Heart left ventricle (tissue), 13 donors: ENCODE measurements at regions not wholly inside any gene's neighbourhood (a gene's known extent, or its start where the extent isn't known, plus 50 kb on each side); places are given as distances from the start of the nearest gene placed in this dataset.

Experiments used
- POLR2A ChIP-seq, 2 donors: fragments of 450-650 bp; IDR thresholded peaks; one replicate each; pipeline ENCODE4 v1.6.1; 2017; ENCODE audit warnings: antibody characterized with exemption in 2 of 2, mild to moderate bottlenecking in 2 of 2, moderate library complexity in 2 of 2
- TF ChIP-seq, protein P1 (sequence below), 12 donors: fragments of 200-600 bp; sonication (generic) in 4 of 12; IDR thresholded peaks; one replicate each; pipeline versions ENCODE4 v1.5.0 to v1.8.0; 2018 to 2022; ENCODE audit warnings: antibody characterized with exemption in 12 of 12, mild to moderate bottlenecking in 5 of 12
- donor health status: ischemic (EF 13 %, LVEDD 7.1; RV severe dilation, severe dysfunction).
- donor health status: DM: no; HTN: yes; CAD: no.
- donor health status: DM: no; HTN: no; CAD: no.
- donor health status: ischemic (EF 25% LVEDD 6.9; RV normal size, moderate dysfunction).
- donor health status: ischemic (EF 25% LVEDD 5.7; RV mildly dilated, moderate dysfunction).
- donor health status: ischemic (EF 35%, LVEDD 5.7; RV mildly dilated, moderate dysfunction).
- donor health status: nonischemic (EF 11% LVEDD 7.7; RV severe dilation, severe dysfunction).
- donor health status: DM: yes; HTN: yes; CAD: no.
- donor health status: PGD.
- donor health status: ischemic (EF 29% LVEDD 5.4; RV normal size, mild dysfunction).
- donor health status: nonischemic (EF 23%, LVEDD 6.1; RV moderate dilation, normal function).

GRCh38 chr13:38265132-38265497, 84.5 kb upstream of the UFM1 start:
- no peak for TF ChIP-seq POLR2A (IDR thresholded peaks at IDR 0.05)
- TF ChIP-seq, protein P1, sequence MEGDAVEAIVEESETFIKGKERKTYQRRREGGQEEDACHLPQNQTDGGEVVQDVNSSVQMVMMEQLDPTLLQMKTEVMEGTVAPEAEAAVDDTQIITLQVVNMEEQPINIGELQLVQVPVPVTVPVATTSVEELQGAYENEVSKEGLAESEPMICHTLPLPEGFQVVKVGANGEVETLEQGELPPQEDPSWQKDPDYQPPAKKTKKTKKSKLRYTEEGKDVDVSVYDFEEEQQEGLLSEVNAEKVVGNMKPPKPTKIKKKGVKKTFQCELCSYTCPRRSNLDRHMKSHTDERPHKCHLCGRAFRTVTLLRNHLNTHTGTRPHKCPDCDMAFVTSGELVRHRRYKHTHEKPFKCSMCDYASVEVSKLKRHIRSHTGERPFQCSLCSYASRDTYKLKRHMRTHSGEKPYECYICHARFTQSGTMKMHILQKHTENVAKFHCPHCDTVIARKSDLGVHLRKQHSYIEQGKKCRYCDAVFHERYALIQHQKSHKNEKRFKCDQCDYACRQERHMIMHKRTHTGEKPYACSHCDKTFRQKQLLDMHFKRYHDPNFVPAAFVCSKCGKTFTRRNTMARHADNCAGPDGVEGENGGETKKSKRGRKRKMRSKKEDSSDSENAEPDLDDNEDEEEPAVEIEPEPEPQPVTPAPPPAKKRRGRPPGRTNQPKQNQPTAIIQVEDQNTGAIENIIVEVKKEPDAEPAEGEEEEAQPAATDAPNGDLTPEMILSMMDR (IDR thresholded peaks at IDR 0.05), result no peak
